Panc1 (cell line): ENCODE measurements at regions not wholly inside any gene's neighbourhood (a gene's known extent, or its start where the extent isn't known, plus 50 kb on each side); places are given as distances from the start of the nearest gene placed in this dataset.
A peak's percentile ranks its signal among the peaks of the same experiment; 100 is the strongest.

ENCODE experiments used
- ATAC-seq: fragments of 200-7000 bp; cut with Tn5 transposase; 2 replicates; pipeline ENCODE4 v1.9.1; 2020; ENCODE audit warnings: mild to moderate bottlenecking, moderate library complexity
- BruUV-seq: library from RNA; stranded (reverse); fragments of 400-500 nt; replicated peaks from 2 replicates; lab custom pipeline; 2021; lab: Mats Ljungman, UMichigan
- CTCF ChIA-PET: fragments of 300-600 bp; sonication (Branson Sonifier 250); formaldehyde crosslinking; loops from one replicate; lab custom pipeline; 2022; ENCODE audit warnings: antibody characterized with exemption; lab: Charles Lee
- POLR2A ChIA-PET: fragments of 300-600 bp; sonication (Branson Sonifier 250); formaldehyde crosslinking; loops from one replicate; lab custom pipeline; 2022; ENCODE audit warnings: antibody characterized with exemption; lab: Charles Lee
- DNase-seq: peaks from one replicate; pipeline ENCODE4 v3.0.0-alpha.2; 2010; ENCODE audit warnings: low read depth, low spot score
- H3K27ac ChIP-seq: 2 replicates; pipeline ENCODE4 v1.5.1; 2011; ENCODE audit warnings: mild to moderate bottlenecking, low read length, inconsistent platforms
- H3K27me3 ChIP-seq: fragments of 200-500 bp; sonication (Bioruptor generic); 2 replicates; pipeline ENCODE4 v1.6.0; 2014; ENCODE audit warnings: low read length, inconsistent platforms; ENCODE audit not compliant: control insufficient read depth, insufficient read depth
- H3K36me3 ChIP-seq: fragments of 200-500 bp; sonication (Bioruptor generic); 2 replicates; pipeline ENCODE4 v1.5.1; 2014; ENCODE audit warnings: inconsistent platforms, mild to moderate bottlenecking, low read length, moderate library complexity; ENCODE audit not compliant: control insufficient read depth, insufficient read depth
- H3K4me1 ChIP-seq: 2 replicates; pipeline ENCODE4 v1.5.1; 2011; ENCODE audit warnings: inconsistent platforms, mild to moderate bottlenecking, low read length, moderate library complexity; ENCODE audit not compliant: control insufficient read depth, insufficient read depth
- H3K4me3 ChIP-seq, 2 experiments: 2 replicates each; pipeline ENCODE4 v1.5.1; 2011 to 2012; ENCODE audit warnings: low read depth in 2 of 2, low read length in 2 of 2, mild to moderate bottlenecking in 2 of 2, inconsistent platforms in 1 of 2, moderate library complexity in 1 of 2
- H3K9me3 ChIP-seq: fragments of 200-500 bp; sonication (Bioruptor generic); 2 replicates; pipeline ENCODE4 v1.5.1; 2014; ENCODE audit warnings: low read depth, mild to moderate bottlenecking, inconsistent platforms, low read length, moderate library complexity; ENCODE audit not compliant: control insufficient read depth, insufficient read depth
- CTCF ChIP-seq: fragments of 450-650 bp; IDR thresholded peaks from 2 replicates; pipeline ENCODE4 v1.5.1; 2017; ENCODE audit warnings: mild to moderate bottlenecking
- POLR2AphosphoS5 ChIP-seq: IDR thresholded peaks from 2 replicates; pipeline ENCODE4 v1.6.1; 2012; ENCODE audit warnings: mild to moderate bottlenecking, low read depth, low read length, moderate library complexity
- REST ChIP-seq, 2 experiments: IDR thresholded peaks; 2 replicates each; pipeline ENCODE4 v1.6.1; 2011 to 2012; ENCODE audit warnings: low read depth in 2 of 2, control low read depth in 1 of 2, low read length in 1 of 2, mild to moderate bottlenecking in 1 of 2, moderate library complexity in 1 of 2; ENCODE audit not compliant: insufficient read depth in 1 of 2
- SIN3A ChIP-seq: IDR thresholded peaks from 2 replicates; pipeline ENCODE4 v1.6.1; 2012; ENCODE audit warnings: low read depth, mild to moderate bottlenecking, low read length, moderate library complexity, borderline replicate concordance; ENCODE audit not compliant: insufficient read depth
- TCF7L2 ChIP-seq: IDR thresholded peaks from 2 replicates; pipeline ENCODE4 v1.6.1; 2011; ENCODE audit warnings: mild to moderate bottlenecking, low read depth, low read length, inconsistent platforms
- in situ Hi-C: cut with HindIII; loops from 2 replicates; pipeline ENCODE4 v1.10.0; 2016; ENCODE audit warnings: low sequenced_read_pairs, low pct_unique_long_range_greater_than_20kb
- intact Hi-C: fragments of 100-400 bp; cut with micrococcal nuclease; formaldehyde crosslinking; loops from one replicate; pipeline ENCODE4 v1.10.0; 2022; ENCODE audit not compliant: unreplicated experiment

GRCh38 chr14:34303811-34304210 is 158.2 kb downstream of the SPTSSA start:
- DNase-seq (no peak), ATAC-seq (no peak)
- H3K4me3 ChIP-seq: no peak overlapping the region
- H3K36me3 ChIP-seq: no peaks in the 10 kb centered on the region
- no peaks in the 10 kb centered on the region; the same call in 1 of the 2 replicates for H3K27me3 ChIP-seq
- no peaks in the 10 kb centered on the region for H3K4me1 ChIP-seq
- H3K27ac ChIP-seq: no peak overlapping the region
- CTCF ChIA-PET: no interaction called here
- intact Hi-C loops: no loop called here
- H3K9me3 ChIP-seq: no peaks in the 10 kb centered on the region
- BruUV-seq: no TSS peak
- in situ Hi-C loops: no loop called here
- TF ChIP-seq SIN3A (no peak), TCF7L2 (no peak)
- POLR2A ChIA-PET: no interaction called here

GRCh38 chr14:34302654-34303053 is 159.4 kb downstream of the SPTSSA start:
- no peak overlapping the region for H3K27ac ChIP-seq
- ATAC-seq (no peak), DNase-seq (no peak)
- no peaks in the 10 kb centered on the region for H3K4me1 ChIP-seq
- H3K9me3 ChIP-seq: no peaks in the 10 kb centered on the region
- no peak overlapping the region for H3K4me3 ChIP-seq
- no peaks in the 10 kb centered on the region for H3K27me3 ChIP-seq
- POLR2A ChIA-PET: no interaction called here
- CTCF ChIA-PET: no interaction called here
- TF ChIP-seq SIN3A (no peak), REST (IDR thresholded peaks at IDR 0.05; ENCODE audit: insufficient read depth in 1 of 2, low read depth in 2 of 2, low read length in 1 of 2) (no peak), TCF7L2 (no peak), POLR2AphosphoS5 (no peak), CTCF (no peak)
- intact Hi-C loops (no loop called here), in situ Hi-C loops (no loop called here)
- no TSS peak for BruUV-seq
- no peaks in the 10 kb centered on the region for H3K36me3 ChIP-seq

- DNase-seq: no peak
- no peak overlapping the region for H3K27ac ChIP-seq
- BruUV-seq: no TSS peak
- H3K9me3 ChIP-seq: no peaks in the 10 kb centered on the region
- ATAC-seq: 0 out of 2 replicates have a peak, but pooled peaks have one; percentile 63
- TF ChIP-seq REST (IDR thresholded peaks at IDR 0.05; ENCODE audit: insufficient read depth in 1 of 2, low read depth in 2 of 2, low read length in 1 of 2): no peak
- TF ChIP-seq CTCF: peak; percentile 67
- CTCF ChIA-PET: interaction anchor here (0.6 kb wide), 1 partner anchor 241 kb away, joined by 10 read pairs; no protein-coding TSS in a partner anchor
- POLR2A ChIA-PET: no interaction called here
- no peaks in the 10 kb centered on the region for H3K36me3 ChIP-seq
- in situ Hi-C loops: no loop called here
- intact Hi-C loops: loop anchor here (1.0 kb wide), 1 partner anchor 462 kb away; no protein-coding TSS in a partner anchor
- H3K4me3 ChIP-seq: no peak overlapping the region
- no peaks in the 10 kb centered on the region for H3K27me3 ChIP-seq
- H3K4me1 ChIP-seq: no peaks in the 10 kb centered on the region
Measured at GRCh38 chr14:34300882-34301734, 160.9 kb downstream of the SPTSSA start.
